ENCODE measurements at regions not wholly inside any gene's neighbourhood (a gene's known extent, or its start where the extent isn't known, plus 50 kb on each side); places are given as distances from the start of the nearest gene placed in this dataset.

DNA sequence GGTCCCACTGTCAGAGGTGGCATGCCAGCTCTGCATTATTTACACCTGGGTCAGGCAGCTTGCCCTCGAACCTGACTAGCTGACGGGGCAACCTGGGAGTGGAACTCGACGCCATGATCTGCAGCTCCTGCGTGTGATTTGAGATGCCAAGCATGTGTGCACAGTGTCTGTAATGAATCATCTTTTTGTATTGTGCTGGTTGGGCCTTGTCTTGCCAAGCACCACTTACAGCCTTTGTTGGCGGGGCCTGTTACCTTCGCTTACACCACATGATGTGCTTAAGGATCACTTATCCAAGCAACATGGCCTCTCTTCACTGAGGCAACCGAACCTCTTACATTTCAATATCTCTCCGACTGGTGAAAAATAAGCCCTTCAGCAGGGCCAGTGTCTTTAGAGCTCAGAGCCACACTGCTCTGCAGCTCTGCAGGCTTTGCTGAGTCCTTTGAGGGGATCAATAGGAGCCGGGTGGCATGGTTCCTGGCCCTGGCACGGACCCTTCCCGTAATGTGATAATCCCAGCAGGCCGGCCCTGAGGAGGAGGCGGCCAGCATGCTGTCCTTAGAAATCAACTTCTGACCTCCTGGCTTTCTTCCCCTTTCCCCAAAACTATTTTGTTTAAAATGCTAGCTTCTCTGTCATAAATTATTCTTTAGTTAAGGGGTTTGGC is 297.7 kb upstream of the CD180 start:
- FAIRE-seq = no peak

DNA sequence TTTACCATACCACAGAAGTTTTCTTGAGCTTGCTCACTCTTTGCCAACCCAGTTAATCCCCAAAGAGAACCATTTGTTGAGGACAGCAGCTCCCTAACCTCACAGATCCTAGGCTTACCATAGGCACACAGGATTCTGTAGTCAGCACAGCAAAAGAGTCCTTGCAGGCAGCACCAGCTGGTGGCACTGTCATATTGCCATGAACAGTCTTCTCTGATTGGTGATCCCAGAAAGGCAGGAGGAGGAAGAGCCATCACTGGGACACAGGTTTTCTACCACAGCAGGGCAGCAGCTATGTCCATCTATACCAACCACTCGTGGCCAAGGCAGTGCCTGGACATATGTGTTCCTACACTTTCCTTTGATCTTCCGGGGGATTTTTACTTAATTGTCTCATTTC is 297.1 kb upstream of the CD180 start:
- no peak for FAIRE-seq

DNA sequence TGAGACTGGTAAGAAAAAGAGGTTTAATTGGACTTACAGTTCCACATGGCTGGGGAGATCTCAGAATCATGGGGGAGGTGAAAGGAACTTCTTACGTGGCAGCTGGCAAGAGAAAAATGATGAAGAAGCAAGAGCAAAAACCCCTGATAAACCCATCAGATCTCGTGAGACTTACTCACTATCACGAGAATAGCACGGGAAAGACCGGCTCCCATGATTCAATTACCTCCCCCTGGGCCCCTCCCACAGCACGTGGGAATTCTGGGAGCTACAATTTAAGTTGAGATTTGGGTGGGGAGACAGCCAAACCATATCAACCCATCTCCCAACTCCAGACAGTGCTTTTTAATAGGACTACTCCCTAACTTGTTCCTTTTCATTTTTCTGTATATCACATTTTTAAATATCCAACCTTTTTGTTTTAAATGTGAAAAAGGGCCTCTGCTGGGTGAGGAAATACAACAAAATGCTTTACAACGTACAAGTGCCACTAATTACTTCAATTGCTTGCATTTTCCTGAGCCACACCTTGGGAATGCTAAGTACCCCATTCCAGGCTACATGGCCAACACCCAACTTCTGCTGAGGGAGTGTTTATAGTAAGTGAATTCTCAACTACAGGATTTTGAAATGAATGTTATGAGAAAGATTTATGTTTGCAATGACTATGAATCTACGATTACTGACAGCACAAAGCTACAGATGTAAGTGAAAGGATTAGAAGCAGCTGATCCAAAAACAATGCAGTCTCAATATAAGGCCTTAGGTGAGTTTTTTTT is 294.1 kb upstream of the CD180 start:
- no peak for FAIRE-seq

DNA sequence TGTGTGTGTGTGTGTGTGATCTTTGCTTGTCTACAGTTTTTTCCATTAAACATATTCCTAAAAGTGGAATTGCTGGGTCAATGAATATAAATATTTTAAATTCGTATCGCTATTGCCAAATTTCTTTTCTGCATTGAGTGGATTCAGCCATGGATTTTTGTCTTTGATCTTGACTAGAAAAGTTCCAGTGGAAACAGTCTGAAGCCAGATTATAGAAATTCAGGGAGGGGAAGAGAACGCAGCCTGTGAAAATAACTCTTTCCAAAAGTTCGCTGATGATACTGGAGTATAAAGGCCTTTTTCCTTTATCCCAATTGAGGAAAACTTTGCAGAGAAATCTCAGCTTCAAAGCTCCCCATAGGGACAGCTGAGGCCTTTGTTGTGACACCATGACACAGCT is 292.3 kb upstream of the CD180 start:
- FAIRE-seq = no peak

DNA sequence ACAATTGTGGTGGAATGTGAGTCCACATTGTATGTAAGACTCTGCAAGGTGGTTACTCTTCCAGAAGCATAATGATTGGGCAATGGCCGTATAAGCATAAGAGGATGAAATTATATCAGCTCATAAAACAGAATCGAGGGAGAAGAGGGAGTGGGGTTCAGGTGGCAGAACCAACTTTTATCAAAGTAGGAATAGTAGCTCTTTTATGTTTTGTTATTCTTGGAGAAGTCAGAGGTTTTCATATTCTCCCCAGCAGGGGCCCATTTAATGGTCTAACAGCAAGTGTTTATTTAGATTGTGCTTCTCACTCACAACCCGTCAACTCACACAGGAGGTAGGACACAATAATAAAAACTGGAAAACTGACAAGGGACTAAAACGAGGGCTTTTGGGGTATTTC is 291.3 kb upstream of the CD180 start:
- no peak for FAIRE-seq

DNA sequence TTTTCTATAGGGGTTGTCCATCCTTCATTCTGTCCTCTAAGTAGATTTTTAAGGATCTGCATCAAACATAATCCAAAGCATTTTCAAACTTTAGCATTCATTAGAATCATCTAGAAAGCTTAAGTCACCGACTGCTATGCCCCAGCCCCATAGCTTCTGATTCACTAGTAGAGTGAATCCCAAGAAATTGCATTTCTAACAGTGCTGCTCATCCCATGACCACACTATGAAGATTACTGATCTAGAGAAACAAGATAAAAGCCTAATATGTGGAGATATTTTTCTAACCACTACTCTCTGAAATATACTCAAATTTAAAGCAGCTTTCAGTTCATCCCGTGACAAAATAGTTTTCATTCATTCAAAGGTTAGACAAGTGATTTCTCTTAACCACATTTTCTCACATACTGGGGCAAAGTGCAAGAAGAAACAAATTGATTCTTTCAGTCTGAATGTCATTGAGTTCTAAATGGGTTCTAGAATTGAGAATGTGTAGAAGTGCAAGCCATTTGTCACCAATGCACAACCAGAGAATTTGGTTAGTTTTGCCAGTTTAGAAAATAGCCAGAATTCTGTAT is 286.9 kb upstream of the CD180 start:
- no peak for FAIRE-seq

DNA sequence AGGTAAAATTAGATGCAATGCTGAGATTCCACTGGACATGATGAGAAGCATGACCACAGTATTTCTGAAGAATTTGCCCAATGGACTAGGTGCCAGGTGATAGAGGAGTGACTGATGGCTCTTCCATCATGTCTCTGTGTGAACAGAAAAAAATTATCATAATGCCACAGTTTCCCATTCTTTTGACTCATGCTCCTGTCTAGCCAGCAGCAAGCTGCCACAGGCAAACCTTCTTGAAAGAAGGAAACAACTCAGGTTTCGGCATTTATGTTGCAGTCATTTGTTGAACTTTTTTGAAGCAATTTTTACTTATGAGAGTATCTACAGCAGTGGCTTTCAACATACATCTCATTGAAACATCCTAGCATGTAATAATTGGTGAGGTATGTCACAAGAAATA is 284.8 kb upstream of the CD180 start:
- no peak for FAIRE-seq

DNA sequence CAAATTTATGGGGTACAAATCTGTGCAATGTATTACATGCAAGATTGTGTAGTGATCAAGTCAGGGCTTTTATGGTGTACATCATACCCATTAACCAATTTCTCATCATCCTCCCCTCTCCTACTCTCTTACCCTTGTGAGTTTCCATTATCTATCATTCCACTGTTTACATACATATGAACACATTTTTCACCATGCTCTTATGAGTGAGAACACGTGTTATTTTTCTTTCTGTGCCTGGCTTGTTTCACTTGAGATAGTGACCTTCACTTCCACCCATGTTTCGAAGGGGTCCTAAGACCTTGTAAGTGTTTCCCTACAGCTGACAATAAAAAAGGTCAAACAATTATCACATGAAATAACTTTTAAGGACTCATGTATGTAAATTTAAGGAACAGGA is 281.7 kb upstream of the CD180 start:
- FAIRE-seq = no peak

DNA sequence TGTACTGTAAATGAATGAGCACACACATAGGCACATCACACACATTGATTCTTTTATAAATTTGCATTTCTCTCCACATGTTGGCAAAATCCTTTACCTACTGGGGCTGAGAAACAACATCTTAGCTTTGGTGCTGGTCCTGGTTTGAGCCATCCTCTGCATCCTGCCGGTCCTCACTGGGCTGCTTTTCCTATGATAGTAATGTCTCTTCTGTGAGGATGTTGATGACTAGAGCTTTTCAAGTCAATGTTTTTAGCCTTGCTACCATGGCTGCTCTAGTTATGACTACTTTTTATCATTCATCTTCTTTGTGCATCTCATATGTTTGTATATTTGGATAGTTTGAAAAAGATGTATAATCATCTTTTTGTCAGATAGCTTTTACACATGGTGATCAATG is 280.4 kb upstream of the CD180 start:
- FAIRE-seq = no peak

DNA sequence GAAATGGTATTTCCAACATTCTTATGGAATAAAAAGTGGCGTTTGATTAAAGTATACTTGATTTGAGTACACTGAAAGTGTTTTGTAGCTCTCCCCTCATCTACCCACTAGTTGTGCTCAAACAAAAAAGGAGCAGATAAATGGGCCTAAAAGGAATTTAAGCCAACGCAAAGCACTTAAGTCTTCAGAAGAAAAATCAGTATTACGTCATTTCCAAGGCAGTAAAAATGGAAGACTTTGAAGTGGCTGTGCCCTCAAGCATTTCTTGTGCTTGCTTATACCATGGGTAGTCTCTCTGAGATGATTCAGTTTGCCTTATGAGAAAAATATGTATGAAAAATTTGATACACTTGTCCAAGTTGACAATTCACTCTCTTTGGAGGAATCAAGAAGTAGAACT is 279.9 kb upstream of the CD180 start:
- no peak for FAIRE-seq

DNA sequence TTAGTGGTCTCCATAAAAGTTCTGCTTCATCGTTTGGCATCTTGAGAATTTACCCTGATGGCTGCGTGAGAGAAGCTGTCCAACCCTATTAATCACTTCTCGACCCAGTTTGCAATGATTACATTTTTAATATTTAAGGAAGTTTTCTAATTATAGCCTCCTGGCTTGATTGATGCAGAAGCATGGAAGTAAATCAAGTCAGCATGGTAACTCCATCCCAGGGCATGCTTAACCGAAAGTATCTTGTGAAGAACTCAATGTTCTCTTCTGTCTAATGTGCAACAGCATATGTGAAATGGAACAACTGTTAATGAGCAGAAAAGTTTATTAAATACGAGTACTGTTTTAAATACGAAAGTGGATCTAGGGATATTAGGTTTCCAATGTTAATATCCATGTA is 278.9 kb upstream of the CD180 start:
- FAIRE-seq = no peak

DNA sequence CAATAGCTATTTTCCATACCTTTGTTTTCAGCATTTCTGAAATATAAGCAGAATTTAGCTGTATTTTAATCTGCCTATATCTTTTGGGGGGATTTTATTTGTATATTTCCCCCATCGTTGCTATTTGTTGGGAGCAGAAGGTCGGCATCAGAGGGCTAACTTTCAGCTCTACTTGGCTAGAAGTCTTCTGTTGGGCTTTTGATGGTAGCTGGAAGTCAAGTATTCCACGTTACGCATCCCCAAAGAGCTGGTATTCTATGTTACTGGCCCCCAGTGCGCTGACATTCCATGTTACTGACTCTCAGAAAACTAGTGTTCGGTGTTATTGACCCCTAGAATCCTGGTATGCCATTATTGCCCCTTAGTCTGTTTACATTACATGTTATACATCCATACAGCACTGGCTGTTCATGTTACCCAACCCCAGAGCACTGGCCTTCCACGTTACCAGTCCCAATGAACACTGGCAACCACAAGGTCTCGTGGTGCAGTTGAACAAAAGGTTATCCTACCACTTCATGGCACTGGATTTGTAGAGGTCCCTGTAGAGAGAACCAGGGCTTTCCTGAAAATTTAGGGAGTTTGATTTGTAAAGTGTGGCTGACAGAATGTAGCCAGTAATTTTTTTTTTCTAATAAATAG is 278.1 kb upstream of the CD180 start:
- no peak for FAIRE-seq

DNA sequence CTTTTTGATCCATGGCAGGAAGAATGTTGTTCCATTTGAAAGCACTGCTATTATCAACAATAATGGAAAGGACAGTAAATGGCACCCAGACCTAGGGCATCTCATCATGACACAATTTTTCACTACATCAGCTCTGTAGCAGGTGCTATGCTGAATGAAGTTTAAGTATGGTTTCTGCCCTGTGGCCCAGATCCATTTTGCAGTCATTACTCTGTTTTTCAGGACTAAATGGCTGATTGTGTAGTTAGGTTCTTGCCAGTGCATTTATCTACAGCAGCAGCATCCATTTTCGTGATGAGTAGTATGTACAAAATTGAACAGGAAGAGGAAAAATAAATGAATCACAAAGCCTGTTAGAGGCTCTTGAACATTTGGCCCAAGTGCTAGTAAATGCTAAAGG is 270.5 kb upstream of the CD180 start:
- no peak for FAIRE-seq

DNA sequence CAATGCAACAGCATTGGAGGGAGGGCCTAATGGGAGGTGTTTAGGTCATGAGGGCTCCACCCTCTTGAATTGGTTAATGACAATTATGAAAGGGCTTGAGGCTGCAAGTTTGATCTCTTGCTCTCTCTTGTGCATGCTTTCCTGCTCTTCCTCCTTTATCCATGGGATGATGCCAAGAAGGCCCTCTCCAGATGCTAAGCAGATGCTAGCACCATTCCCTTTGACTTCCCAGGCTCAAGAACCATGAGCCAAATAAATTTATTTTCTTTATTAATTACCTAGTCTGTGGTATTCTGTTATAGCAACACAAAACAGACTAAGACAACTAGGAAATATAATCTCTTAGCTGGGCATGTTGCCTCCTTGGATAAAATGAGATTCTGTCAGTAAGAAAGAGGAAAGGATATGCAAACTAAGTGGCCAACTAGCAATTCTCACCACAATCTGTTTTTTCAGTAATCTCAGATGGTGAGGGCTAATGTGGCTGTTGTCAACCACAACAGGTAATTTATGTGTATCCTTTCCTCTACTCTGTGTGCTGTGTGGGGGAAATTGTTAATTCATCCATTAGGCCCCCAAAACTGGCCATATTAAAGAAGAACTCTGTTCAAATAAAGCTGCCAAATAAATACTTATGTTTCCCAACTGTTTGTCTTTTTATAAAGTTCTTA is 269.1 kb upstream of the CD180 start:
- no peak for FAIRE-seq

DNA sequence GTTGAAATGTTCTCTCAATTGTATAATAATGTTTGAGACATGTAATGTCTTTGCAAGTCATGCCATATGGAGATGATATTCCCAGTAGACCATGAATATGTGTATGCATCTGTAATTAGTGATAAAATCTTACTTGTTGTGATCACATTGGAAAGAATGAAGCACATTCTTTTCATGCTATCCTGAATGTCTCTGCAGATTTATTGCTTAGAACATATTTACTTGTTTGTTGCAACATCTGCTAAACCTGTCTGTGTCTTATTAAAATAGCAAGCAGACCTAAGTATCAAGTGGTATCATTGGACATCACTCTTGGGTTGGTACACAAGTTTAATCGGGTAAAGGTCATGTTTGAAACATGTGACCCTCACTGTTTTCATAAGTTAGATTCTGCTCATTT is 265.5 kb upstream of the CD180 start:
- FAIRE-seq = no peak

DNA sequence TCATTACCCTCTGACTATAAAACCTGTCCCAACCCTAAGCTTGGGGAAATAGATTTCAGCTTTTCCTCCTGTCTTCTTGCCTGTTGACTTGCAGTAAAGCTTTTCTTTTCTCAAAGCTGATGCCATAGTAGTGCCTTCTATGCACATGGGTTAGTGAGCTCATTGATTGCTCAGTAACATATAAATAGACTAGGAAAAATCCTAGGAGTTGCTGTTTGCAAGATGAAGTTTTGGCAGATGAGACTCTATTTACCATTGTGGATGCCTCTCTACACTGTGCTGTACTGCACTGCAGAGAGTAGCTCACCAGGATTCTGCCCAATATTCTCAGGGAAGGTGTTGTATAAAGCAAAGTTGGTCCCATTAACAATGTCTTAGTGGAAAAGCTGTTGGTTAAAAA is 262.7 kb upstream of the CD180 start:
- no peak for FAIRE-seq

DNA sequence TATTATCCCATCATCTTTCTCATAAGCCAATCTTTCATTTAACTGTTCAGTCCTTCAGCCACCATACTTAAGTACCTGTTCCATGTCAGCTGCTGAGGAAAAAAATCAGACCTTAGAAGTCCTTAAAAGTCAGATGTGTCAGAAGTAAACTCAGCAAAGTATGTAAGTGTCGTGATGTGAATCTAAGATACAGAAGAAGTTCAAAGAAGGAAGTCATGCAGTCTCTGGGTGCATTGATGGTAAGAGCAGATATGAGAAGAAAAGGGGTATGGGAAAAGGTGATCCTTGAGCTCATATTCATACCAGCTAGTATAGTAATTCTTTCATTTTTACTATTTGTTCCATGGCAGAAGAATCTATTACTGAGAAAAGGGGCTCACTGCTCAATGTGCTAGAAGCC is 259.4 kb upstream of the CD180 start:
- FAIRE-seq = no peak

DNA sequence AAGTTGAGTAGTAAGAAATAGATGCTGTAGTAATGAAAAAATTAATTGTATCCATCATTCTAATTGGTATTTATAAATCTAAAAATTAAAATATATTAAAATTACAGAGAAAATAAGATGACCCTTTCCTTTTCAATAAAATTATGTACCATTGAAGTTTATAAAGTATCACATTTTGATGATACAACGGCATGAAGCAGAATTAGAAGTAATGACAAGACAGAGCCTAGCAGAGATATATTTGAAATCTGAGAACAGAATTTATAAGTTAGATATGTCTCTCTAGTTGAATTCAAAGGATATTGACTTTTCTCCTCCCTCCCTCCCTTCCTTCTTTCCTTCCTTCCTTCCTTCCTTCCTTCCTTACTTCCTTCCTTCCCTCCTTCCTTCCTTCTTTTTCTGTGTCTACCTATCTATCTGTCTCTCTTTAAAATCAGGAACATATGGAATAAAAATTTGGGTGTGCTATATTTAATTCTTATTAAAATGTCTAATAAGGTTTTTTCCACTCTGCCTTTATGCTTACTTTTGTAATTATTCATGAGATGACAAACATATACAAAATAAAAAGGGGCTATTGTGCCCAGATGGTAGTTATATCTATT is 258.5 kb upstream of the CD180 start:
- FAIRE-seq = no peak

DNA sequence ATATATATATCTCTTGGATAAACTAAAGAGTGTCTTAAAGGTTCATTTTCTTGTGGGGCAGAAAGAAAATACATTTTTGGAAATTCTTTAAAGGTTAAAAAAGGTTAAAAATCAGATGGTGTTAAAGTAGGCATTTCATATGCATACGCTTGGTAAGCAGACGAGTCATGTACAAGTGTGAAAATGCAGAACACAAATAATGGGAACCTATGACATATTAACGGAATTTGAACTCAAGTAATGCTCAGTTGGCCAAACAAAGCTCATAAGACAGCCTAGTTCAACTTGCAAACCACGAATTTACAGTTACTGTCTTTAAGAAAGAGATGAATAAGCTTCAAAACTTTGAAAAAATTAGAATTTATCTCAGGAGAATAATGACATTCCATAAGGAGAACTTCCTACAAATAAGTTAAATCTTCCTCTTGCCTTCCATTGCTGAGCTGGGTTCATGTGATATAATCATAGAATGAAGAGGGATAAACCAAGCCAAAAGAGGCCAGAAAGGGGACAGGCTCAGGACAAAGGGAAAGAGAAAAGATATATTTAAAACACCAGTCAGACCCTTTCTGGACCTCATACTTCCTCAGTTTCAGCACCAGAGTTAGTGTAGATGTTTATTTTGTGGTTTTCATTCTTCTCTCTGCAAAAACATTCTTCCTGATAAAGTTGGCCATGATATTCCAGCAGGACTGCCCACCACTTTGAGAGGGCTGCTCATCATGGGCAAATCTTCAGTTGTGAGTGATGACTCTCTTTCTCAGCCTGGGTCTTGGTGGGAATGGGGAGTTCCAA is 256.7 kb upstream of the CD180 start:
- FAIRE-seq = no peak

DNA sequence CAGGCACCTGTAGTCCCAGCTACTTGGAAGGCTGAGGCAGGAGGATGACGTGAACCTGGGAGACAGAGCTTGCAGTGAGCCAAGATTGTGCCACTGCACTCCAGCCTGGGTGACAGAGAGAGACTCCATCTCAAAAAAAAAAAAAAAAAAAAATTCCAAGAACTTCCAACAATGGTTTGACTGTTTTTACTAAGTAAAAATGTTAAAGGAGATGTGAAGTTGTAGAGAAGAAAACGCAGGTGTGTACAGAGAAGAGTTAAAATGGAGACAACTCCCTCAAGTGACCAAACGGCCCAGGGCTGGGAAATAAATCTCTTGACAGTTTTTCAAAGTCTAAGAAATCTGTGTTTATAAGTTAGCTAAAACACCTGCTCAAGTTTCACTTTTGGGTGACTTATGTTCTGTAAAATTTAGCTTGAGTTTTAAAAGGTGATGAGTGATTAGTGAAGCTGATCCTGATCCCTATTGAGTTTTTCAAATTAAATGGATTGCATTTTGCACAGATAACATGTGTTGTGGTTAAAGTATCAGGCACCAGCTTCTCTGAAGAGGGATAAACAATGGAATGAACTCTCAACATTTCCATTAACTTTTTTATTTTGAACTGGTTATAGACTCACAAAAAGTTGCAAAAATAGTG is 255.2 kb upstream of the CD180 start:
- FAIRE-seq = no peak

DNA sequence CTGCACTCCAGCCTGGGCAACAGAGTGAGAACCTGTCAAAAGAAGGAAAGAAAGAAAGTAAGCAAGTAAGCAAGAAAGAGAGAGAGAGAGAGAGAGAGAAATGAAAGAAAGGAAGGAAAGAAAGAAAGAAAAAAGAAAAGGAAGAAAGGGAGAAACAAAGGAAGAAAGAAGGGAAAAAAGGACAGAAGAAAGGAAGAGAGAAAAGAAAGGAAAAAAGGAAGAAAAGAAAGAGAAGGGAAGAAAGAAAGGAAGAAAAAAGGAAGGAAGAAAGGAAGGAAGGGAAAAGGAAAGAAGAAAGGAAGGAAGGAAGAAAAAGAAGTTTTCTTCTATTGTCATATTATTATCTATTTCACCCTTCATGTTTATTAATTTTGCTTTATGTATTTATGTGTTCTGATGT is 251.1 kb upstream of the CD180 start:
- FAIRE-seq = no peak

All from colon (tissue), 2 donors.